HCT116 (cell line): ENCODE measurements at regions not wholly inside any gene's neighbourhood (a gene's known extent, or its start where the extent isn't known, plus 50 kb on each side); places are given as distances from the start of the nearest gene placed in this dataset.

Source experiments
- CTCF ChIP-seq, 3 experiments: fragments of 200-600 bp in 1 of 3; sonication (generic) in 1 of 3; IDR thresholded peaks in 2 of 3; conservative IDR thresholded peaks in 1 of 3; 2 replicates each; pipeline ENCODE4 v1.5.1; 2012 to 2017; ENCODE audit warnings: low read depth in 2 of 3, low read length in 2 of 3, antibody characterized with exemption in 1 of 3, borderline replicate concordance in 1 of 3, control low read depth in 1 of 3, mild to moderate bottlenecking in 1 of 3, mixed read lengths in 1 of 3, mixed run types in 1 of 3, moderate library complexity in 1 of 3; ENCODE audit not compliant: insufficient read depth in 1 of 3
- EGR1 ChIP-seq: IDR thresholded peaks from 2 replicates; pipeline ENCODE4 v1.6.1; 2012; ENCODE audit warnings: low read depth
- EZH2 ChIP-seq: fragments of 200-600 bp; sonication (generic); IDR thresholded peaks from 2 replicates; pipeline ENCODE4 v1.6.1; 2017; ENCODE audit warnings: antibody characterized with exemption, mixed run types
- FOSL1 ChIP-seq: IDR thresholded peaks from 2 replicates; pipeline ENCODE4 v1.6.1; 2012; ENCODE audit warnings: low read depth
- POLR2A ChIP-seq: IDR thresholded peaks from 2 replicates; pipeline ENCODE4 v1.7.0; 2011; ENCODE audit warnings: borderline replicate concordance; ENCODE audit not compliant: insufficient read depth, insufficient read length; ENCODE audit errors: extremely low read depth
- POLR2AphosphoS5 ChIP-seq: IDR thresholded peaks from 2 replicates; pipeline ENCODE4 v1.6.1; 2011; ENCODE audit warnings: mild to moderate bottlenecking, low read depth, low read length, moderate library complexity
- RAD21 ChIP-seq: IDR thresholded peaks from 2 replicates; pipeline ENCODE4 v1.6.1; 2012; ENCODE audit warnings: low read depth, mild to moderate bottlenecking
- REST ChIP-seq: IDR thresholded peaks from 2 replicates; pipeline ENCODE4 v1.6.1; 2012; ENCODE audit warnings: low read depth
- SIN3A ChIP-seq: IDR thresholded peaks from 2 replicates; pipeline ENCODE4 v1.6.1; 2012; ENCODE audit warnings: low read depth
- SP1 ChIP-seq: IDR thresholded peaks from 2 replicates; pipeline ENCODE4 v1.6.1; 2012; ENCODE audit warnings: low read depth
- SRF ChIP-seq: IDR thresholded peaks from 2 replicates; pipeline ENCODE4 v1.6.1; 2012; ENCODE audit warnings: low read depth
- ZBTB33 ChIP-seq: IDR thresholded peaks from 2 replicates; pipeline ENCODE4 v1.6.1; 2011; ENCODE audit warnings: mild to moderate bottlenecking, low read length, moderate library complexity; ENCODE audit not compliant: insufficient replicate concordance; ENCODE audit errors: extremely low read depth
- ZNF274 ChIP-seq: fragments of 200-500 bp; sonication (Bioruptor generic); IDR thresholded peaks from 2 replicates; pipeline ENCODE4 v1.6.1; 2014; ENCODE audit warnings: mild to moderate bottlenecking, low read depth, low read length, inconsistent platforms

- TF ChIP-seq POLR2A (no peak), CTCF (IDR thresholded peaks at IDR 0.05 in 2 of 3, conservative IDR thresholded peaks at IDR 0.05 in 1 of 3; ENCODE audit: borderline replicate concordance in 1 of 3, insufficient read depth in 1 of 3, low read depth in 2 of 3, low read length in 2 of 3) (no peak), RAD21 (no peak), REST (no peak), FOSL1 (no peak), ZNF274 (no peak), POLR2AphosphoS5 (no peak), EZH2 (no peak), EGR1 (no peak), ZBTB33 (no peak), SRF (no peak), SIN3A (no peak), SP1 (no peak)
Measured at GRCh38 chr20:25991051-25991755, 294.6 kb upstream of the ZNF337 start.
